ENCODE measurements at regions not wholly inside any gene's neighbourhood (a gene's known extent, or its start where the extent isn't known, plus 50 kb on each side); places are given as distances from the start of the nearest gene placed in this dataset.
"Not testable (repeated sequence)": the region's sequence is repeated elsewhere in the genome, so short reads cannot be mapped to it uniquely, and the experiment has no call there.

- DNase-seq, result no peak
Observed at GRCh38 chr5:89320421-89321277, 437.7 kb upstream of the MEF2C start.

GRCh38 chr5:89317838-89318237 lies 434.9 kb upstream of the MEF2C start:
- not testable (repeated sequence) for DNase-seq

GRCh38 chr5:89315286-89316100 lies 432.5 kb upstream of the MEF2C start:
- DNase-seq, result no peak

- peak; percentile 25 for DNase-seq
Observed at GRCh38 chr5:89313804-89314588, 431.0 kb upstream of the MEF2C start.

GRCh38 chr5:89313044-89313443 lies 430.1 kb upstream of the MEF2C start:
- DNase-seq, result peak; percentile 15

GRCh38 chr5:89309268-89309667 lies 426.3 kb upstream of the MEF2C start:
- DNase-seq, result no peak

- no peak for DNase-seq
Observed at GRCh38 chr5:89308606-89309040, 425.6 kb upstream of the MEF2C start.

- DNase-seq, result no peak
Observed at GRCh38 chr5:89307972-89308371, 425.0 kb upstream of the MEF2C start.

- DNase-seq, result not testable (repeated sequence)
Observed at GRCh38 chr5:89307141-89307540, 424.2 kb upstream of the MEF2C start.

- DNase-seq, result no peak
Observed at GRCh38 chr5:89303033-89303480, 420.1 kb upstream of the MEF2C start.

- DNase-seq, result no peak
Observed at GRCh38 chr5:89302102-89302891, 419.3 kb upstream of the MEF2C start.

- no peak for DNase-seq
Observed at GRCh38 chr5:89301321-89302025, 418.5 kb upstream of the MEF2C start.

GRCh38 chr5:89300426-89300970 lies 417.5 kb upstream of the MEF2C start:
- no peak for DNase-seq

GRCh38 chr5:89299998-89300397 lies 417.0 kb upstream of the MEF2C start:
- DNase-seq, result no peak

GRCh38 chr5:89297066-89297465 lies 414.1 kb upstream of the MEF2C start:
- DNase-seq, result no peak

- no peak for DNase-seq
Observed at GRCh38 chr5:89293810-89294209, 410.8 kb upstream of the MEF2C start.

GRCh38 chr5:89292487-89292886 lies 409.5 kb upstream of the MEF2C start:
- DNase-seq, result no peak

- no peak for DNase-seq
Observed at GRCh38 chr5:89289604-89290003, 406.6 kb upstream of the MEF2C start.

GRCh38 chr5:89287964-89288363 lies 405.0 kb upstream of the MEF2C start:
- no peak for DNase-seq

- no peak for DNase-seq
Observed at GRCh38 chr5:89286320-89286719, 403.3 kb upstream of the MEF2C start.
